SIG-M5 treated with dmso at 0.1 percent for 504 hours (cell line): ENCODE measurements at regions not wholly inside any gene's neighbourhood (a gene's known extent, or its start where the extent isn't known, plus 50 kb on each side); places are given as distances from the start of the nearest gene placed in this dataset.
A peak's percentile ranks its signal among the peaks of the same experiment; 100 is the strongest.

Source experiments
- DNase-seq: peaks from one replicate; lab custom pipeline; 2025; ENCODE audit not compliant: unreplicated experiment; lab: John Stamatoyannopoulos, UW

GRCh38 chr13:29713839-29714238 is 118.4 kb upstream of the SLC7A1 start:
- DNase-seq = peak; percentile 26

GRCh38 chr13:29711776-29712175 is 116.3 kb upstream of the SLC7A1 start:
- no peak for DNase-seq

GRCh38 chr13:29710511-29710910 is 115.0 kb upstream of the SLC7A1 start:
- no peak for DNase-seq

- DNase-seq = no peak
These were observed 114.0 kb upstream of the SLC7A1 start for GRCh38 chr13:29709407-29710069.

- DNase-seq = peak; percentile 47
These were observed 112.5 kb upstream of the SLC7A1 start for GRCh38 chr13:29707876-29708543.

GRCh38 chr13:29706923-29707322 is 111.4 kb upstream of the SLC7A1 start:
- DNase-seq = no peak

GRCh38 chr13:29704648-29705047 is 109.2 kb upstream of the SLC7A1 start:
- DNase-seq = no peak

- DNase-seq = no peak
These were observed 107.9 kb upstream of the SLC7A1 start for GRCh38 chr13:29703421-29703820.

- DNase-seq = peak; percentile 53
These were observed 107.4 kb upstream of the SLC7A1 start for GRCh38 chr13:29702912-29703351.

- no peak for DNase-seq
These were observed 102.6 kb upstream of the SLC7A1 start for GRCh38 chr13:29698106-29698505.

- no peak for DNase-seq
These were observed 101.1 kb upstream of the SLC7A1 start for GRCh38 chr13:29696606-29697005.

GRCh38 chr13:29693275-29693945 is 97.9 kb upstream of the SLC7A1 start:
- DNase-seq = no peak

- DNase-seq = peak; percentile 7
These were observed 94.1 kb upstream of the SLC7A1 start for GRCh38 chr13:29689548-29689947.

- DNase-seq = no peak
These were observed 92.7 kb upstream of the SLC7A1 start for GRCh38 chr13:29688193-29688592.

GRCh38 chr13:29684441-29684840 is 89.0 kb upstream of the SLC7A1 start:
- DNase-seq = no peak

GRCh38 chr13:29683041-29683440 is 87.6 kb upstream of the SLC7A1 start:
- no peak for DNase-seq

GRCh38 chr13:29681864-29682263 is 86.4 kb upstream of the SLC7A1 start:
- DNase-seq = no peak

- no peak for DNase-seq
These were observed 84.0 kb upstream of the SLC7A1 start for GRCh38 chr13:29679396-29680053.

- no peak for DNase-seq
These were observed 82.1 kb upstream of the SLC7A1 start for GRCh38 chr13:29677627-29678026.

GRCh38 chr13:29676941-29677452 is 81.5 kb upstream of the SLC7A1 start:
- no peak for DNase-seq

- DNase-seq = no peak
These were observed 81.0 kb upstream of the SLC7A1 start for GRCh38 chr13:29676535-29676934.
